WERI-Rb-1 (cell line): ENCODE measurements at regions not wholly inside any gene's neighbourhood (a gene's known extent, or its start where the extent isn't known, plus 50 kb on each side); places are given as distances from the start of the nearest gene placed in this dataset.

ENCODE experiments used
- DNase-seq: peaks from one replicate; pipeline ENCODE4 v3.0.0-alpha.2; 2020
- H3K27ac ChIP-seq: fragments of 250-450 bp; sonication (Bioruptor Pico); 2 replicates; pipeline ENCODE4 v1.5.1; 2020; ENCODE audit warnings: mild to moderate bottlenecking, moderate library complexity
- H3K27me3 ChIP-seq: fragments of 250-450 bp; sonication (Bioruptor Pico); 2 replicates; pipeline ENCODE4 v1.5.1; 2021; ENCODE audit warnings: mild to moderate bottlenecking, low read depth, moderate library complexity; ENCODE audit not compliant: insufficient read depth, severe bottlenecking
- H3K36me3 ChIP-seq: fragments of 250-450 bp; sonication (Bioruptor Pico); 2 replicates; pipeline ENCODE4 v1.5.1; 2020; ENCODE audit warnings: mild to moderate bottlenecking, moderate library complexity
- H3K4me3 ChIP-seq: 2 replicates; pipeline ENCODE4 v1.5.1; 2011; ENCODE audit warnings: low read depth, mild to moderate bottlenecking, control low read depth, low read length
- H3K9me3 ChIP-seq: fragments of 250-450 bp; sonication (Bioruptor Pico); 2 replicates; pipeline ENCODE4 v1.5.1; 2021; ENCODE audit warnings: mild to moderate bottlenecking, moderate library complexity; ENCODE audit not compliant: severe bottlenecking
- CTCF ChIP-seq: IDR thresholded peaks from 2 replicates; pipeline ENCODE4 v1.5.1; 2011; ENCODE audit warnings: low read depth, mild to moderate bottlenecking, control low read depth, inconsistent platforms, low read length

- TF ChIP-seq CTCF: no peak
- DNase-seq: no peak
- Histone ChIP-seq H3K9me3 (no peaks in the 10 kb centered on the region), H3K27me3 (no peaks in the 10 kb centered on the region), H3K27ac (no peak overlapping the region), H3K4me3 (no peak overlapping the region), H3K36me3 (no peaks in the 10 kb centered on the region)
These were observed 325.2 kb downstream of the DIPK2A start for GRCh38 chr3:144296808-144297207.

GRCh38 chr3:144301863-144302262, 330.2 kb downstream of the DIPK2A start:
- TF ChIP-seq CTCF: no peak
- Histone ChIP-seq H3K9me3 (no peaks in the 10 kb centered on the region), H3K4me3 (no peak overlapping the region), H3K27me3 (no peaks in the 10 kb centered on the region), H3K27ac (no peak overlapping the region), H3K36me3 (no peaks in the 10 kb centered on the region)
- no peak for DNase-seq

- Histone ChIP-seq H3K36me3 (no peaks in the 10 kb centered on the region), H3K4me3 (no peak overlapping the region), H3K9me3 (no peaks in the 10 kb centered on the region), H3K27me3 (no peaks in the 10 kb centered on the region), H3K27ac (no peak overlapping the region)
- no peak for TF ChIP-seq CTCF
- DNase-seq: no peak
These were observed 336.3 kb downstream of the DIPK2A start for GRCh38 chr3:144307951-144308350.

GRCh38 chr3:144308396-144308795, 336.8 kb downstream of the DIPK2A start:
- TF ChIP-seq CTCF: no peak
- no peaks in the 10 kb centered on the region for H3K27me3 ChIP-seq
- H3K4me3 ChIP-seq: no peak overlapping the region
- no peaks in the 10 kb centered on the region for H3K36me3 ChIP-seq
- H3K27ac ChIP-seq: no peak overlapping the region
- no peaks in the 10 kb centered on the region for H3K9me3 ChIP-seq
- no peak for DNase-seq

GRCh38 chr3:144312702-144313101, 341.1 kb downstream of the DIPK2A start:
- no peak for DNase-seq
- Histone ChIP-seq H3K27me3 (no peaks in the 10 kb centered on the region), H3K9me3 (no peaks in the 10 kb centered on the region), H3K27ac (no peak overlapping the region), H3K4me3 (no peak overlapping the region), H3K36me3 (no peaks in the 10 kb centered on the region)
- TF ChIP-seq CTCF: no peak

- H3K36me3 ChIP-seq: no peaks in the 10 kb centered on the region
- no peaks in the 10 kb centered on the region for H3K27me3 ChIP-seq
- DNase-seq: no peak
- H3K4me3 ChIP-seq: no peak overlapping the region
- no peak for TF ChIP-seq CTCF
- no peak overlapping the region for H3K27ac ChIP-seq
- H3K9me3 ChIP-seq: no peaks in the 10 kb centered on the region
These were observed 343.3 kb downstream of the DIPK2A start for GRCh38 chr3:144314946-144315345.
